Karpas-422 (cell line): ENCODE measurements at regions not wholly inside any gene's neighbourhood (a gene's known extent, or its start where the extent isn't known, plus 50 kb on each side); places are given as distances from the start of the nearest gene placed in this dataset.

Experiments
- DNase-seq: peaks from one replicate; pipeline ENCODE4 v3.0.0-alpha.2; 2015
- H2AFZ ChIP-seq: fragments of 200-600 bp; sonication (generic); 2 replicates; pipeline ENCODE4 v1.6.1; 2014; ENCODE audit warnings: antibody characterized with exemption, low read length, mixed read lengths
- H3K27ac ChIP-seq: fragments of 200-600 bp; sonication (generic); 2 replicates; pipeline ENCODE4 v1.5.1; 2014; ENCODE audit warnings: mild to moderate bottlenecking, low read length, moderate library complexity
- H3K27me3 ChIP-seq: fragments of 200-600 bp; sonication (generic); 2 replicates; pipeline ENCODE4 v1.6.1; 2014; ENCODE audit warnings: low read length, mixed read lengths
- H3K36me3 ChIP-seq: fragments of 200-600 bp; sonication (generic); 2 replicates; pipeline ENCODE4 v1.6.1; 2014; ENCODE audit warnings: low read length, mixed read lengths; ENCODE audit not compliant: insufficient read depth
- H3K4me1 ChIP-seq: fragments of 200-600 bp; sonication (generic); 2 replicates; pipeline ENCODE4 v1.6.1; 2014; ENCODE audit warnings: mild to moderate bottlenecking, low read length, mixed read lengths
- H3K4me2 ChIP-seq: fragments of 200-600 bp; sonication (generic); 2 replicates; pipeline ENCODE4 v1.6.1; 2014; ENCODE audit warnings: low read length, low read depth, mild to moderate bottlenecking; ENCODE audit not compliant: poor library complexity, severe bottlenecking
- H3K4me3 ChIP-seq: fragments of 200-600 bp; sonication (generic); 2 replicates; pipeline ENCODE4 v1.5.1; 2014; ENCODE audit warnings: mild to moderate bottlenecking, antibody characterized with exemption, low read length, mixed read lengths
- H3K79me2 ChIP-seq: fragments of 200-600 bp; sonication (generic); 2 replicates; pipeline ENCODE4 v1.6.1; 2014; ENCODE audit warnings: mild to moderate bottlenecking, low read length, mixed read lengths
- H3K9ac ChIP-seq: fragments of 200-600 bp; sonication (generic); 2 replicates; pipeline ENCODE4 v1.6.0; 2014; ENCODE audit warnings: low read length
- H3K9me2 ChIP-seq: fragments of 200-600 bp; sonication (generic), shearing (Covaris generic); replicated peaks from 2 replicates; pipeline ENCODE4 v1.6.0; 2014; ENCODE audit warnings: mild to moderate bottlenecking, low read length, moderate library complexity; ENCODE audit not compliant: insufficient read depth
- H3K9me3 ChIP-seq: fragments of 300-700, 200-600 bp; sonication (generic); 2 replicates; pipeline ENCODE4 v1.6.1; 2014; ENCODE audit warnings: low read length, mixed read lengths
- H4K20me1 ChIP-seq: fragments of 200-600 bp; sonication (generic); 2 replicates; pipeline ENCODE4 v1.6.1; 2014; ENCODE audit warnings: mild to moderate bottlenecking, antibody characterized with exemption, low read length, low read depth; ENCODE audit not compliant: insufficient read depth

GRCh38 chrX:28085653-28086052, 104.4 kb upstream of the DCAF8L1 start:
- no peak overlapping the region for H2AFZ ChIP-seq
- no peak overlapping the region for H3K4me2 ChIP-seq
- H4K20me1 ChIP-seq: no peaks in the 10 kb centered on the region
- no peak overlapping the region for H3K27ac ChIP-seq
- no peaks in the 10 kb centered on the region for H3K9me2 ChIP-seq
- no peaks in the 10 kb centered on the region for H3K4me1 ChIP-seq
- H3K79me2 ChIP-seq: no peaks in the 10 kb centered on the region
- H3K9ac ChIP-seq: no peak overlapping the region
- no peak overlapping the region for H3K4me3 ChIP-seq
- H3K36me3 ChIP-seq: no peaks in the 10 kb centered on the region
- DNase-seq: no peak
- no peaks in the 10 kb centered on the region for H3K27me3 ChIP-seq
- peaks cover 14% of the 10 kb centered on the region for H3K9me3 ChIP-seq

DNA sequence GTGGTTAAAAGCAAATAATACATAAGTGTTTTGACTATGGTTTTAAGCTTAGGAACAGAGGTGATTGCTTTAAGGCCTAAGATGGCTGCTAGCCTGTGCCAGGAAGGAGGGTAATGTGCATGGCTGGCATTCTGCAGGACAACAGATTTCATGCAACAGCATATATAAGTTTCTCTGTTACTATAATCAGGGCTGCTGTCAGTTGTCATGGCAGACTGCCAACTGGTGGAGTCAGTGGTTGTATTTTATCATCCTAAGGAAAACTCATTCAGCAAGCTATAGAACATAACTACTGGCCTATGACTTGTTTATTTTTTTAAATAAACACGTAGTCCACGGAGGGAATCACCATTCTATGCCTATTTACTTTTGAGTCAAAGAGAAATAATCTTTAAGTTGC, 77.7 kb upstream of the DCAF8L1 start:
- no peaks in the 10 kb centered on the region for H3K36me3 ChIP-seq
- no peak for DNase-seq
- H2AFZ ChIP-seq: no peak overlapping the region
- no peaks in the 10 kb centered on the region for H3K4me1 ChIP-seq
- no peak overlapping the region for H3K27ac ChIP-seq
- no peaks in the 10 kb centered on the region for H3K9me2 ChIP-seq
- H3K9me3 ChIP-seq: peaks cover 12% of the 10 kb centered on the region
- no peak overlapping the region for H3K4me3 ChIP-seq
- no peak overlapping the region for H3K4me2 ChIP-seq
- H4K20me1 ChIP-seq: no peaks in the 10 kb centered on the region
- no peaks in the 10 kb centered on the region for H3K27me3 ChIP-seq
- H3K9ac ChIP-seq: no peak overlapping the region
- H3K79me2 ChIP-seq: no peaks in the 10 kb centered on the region

- no peak overlapping the region for H3K4me3 ChIP-seq
- no peak for DNase-seq
- H3K36me3 ChIP-seq: no peaks in the 10 kb centered on the region
- H3K9ac ChIP-seq: no peak overlapping the region
- H3K9me3 ChIP-seq: peaks cover 30% of the 10 kb centered on the region
- no peak overlapping the region for H3K27ac ChIP-seq
- no peaks in the 10 kb centered on the region for H3K27me3 ChIP-seq
- H3K79me2 ChIP-seq: no peaks in the 10 kb centered on the region
- no peak overlapping the region for H3K4me2 ChIP-seq
- H2AFZ ChIP-seq: no peak overlapping the region
- no peaks in the 10 kb centered on the region for H3K4me1 ChIP-seq
- no peaks in the 10 kb centered on the region for H4K20me1 ChIP-seq
- no peaks in the 10 kb centered on the region for H3K9me2 ChIP-seq
Measured at GRCh38 chrX:28042826-28043564, 61.7 kb upstream of the DCAF8L1 start.

- H3K27ac ChIP-seq: no peak overlapping the region
- no peaks in the 10 kb centered on the region for H4K20me1 ChIP-seq
- no peaks in the 10 kb centered on the region for H3K36me3 ChIP-seq
- no peak overlapping the region for H3K4me2 ChIP-seq
- H3K4me3 ChIP-seq: no peak overlapping the region
- H3K9me2 ChIP-seq: no peaks in the 10 kb centered on the region
- peaks cover 34% of the 10 kb centered on the region for H3K9me3 ChIP-seq
- H3K79me2 ChIP-seq: no peaks in the 10 kb centered on the region
- no peaks in the 10 kb centered on the region for H3K27me3 ChIP-seq
- no peaks in the 10 kb centered on the region for H3K4me1 ChIP-seq
- H3K9ac ChIP-seq: no peak overlapping the region
- no peak overlapping the region for H2AFZ ChIP-seq
- DNase-seq: no peak
Measured at GRCh38 chrX:28042260-28042659, 61.0 kb upstream of the DCAF8L1 start.

DNA sequence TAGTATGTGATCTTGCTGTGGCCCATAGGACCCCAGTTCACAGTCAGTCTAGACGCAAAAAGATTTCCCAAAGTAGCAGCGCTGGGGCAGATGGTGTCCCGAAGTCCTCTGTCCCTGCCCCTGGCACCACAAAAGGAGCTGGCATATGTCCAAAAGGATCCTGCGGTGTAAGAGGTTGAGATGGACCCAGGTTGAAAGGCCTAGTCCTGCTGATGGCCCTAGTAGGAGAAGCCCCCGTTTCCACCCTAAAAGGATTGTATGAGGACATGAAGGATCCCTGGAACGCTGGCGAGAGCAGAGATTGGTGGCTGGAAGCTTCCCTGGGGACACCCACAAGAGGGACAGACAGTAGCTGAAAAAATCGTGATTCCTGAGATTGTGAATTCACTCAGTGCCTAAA, 58.0 kb upstream of the DCAF8L1 start:
- no peak overlapping the region for H3K4me2 ChIP-seq
- H3K4me1 ChIP-seq: no peaks in the 10 kb centered on the region
- H3K4me3 ChIP-seq: no peak overlapping the region
- H3K9me3 ChIP-seq: peaks cover 38% of the 10 kb centered on the region
- H3K9ac ChIP-seq: no peak overlapping the region
- no peaks in the 10 kb centered on the region for H3K27me3 ChIP-seq
- DNase-seq: no peak
- H3K9me2 ChIP-seq: no peaks in the 10 kb centered on the region
- no peaks in the 10 kb centered on the region for H4K20me1 ChIP-seq
- no peaks in the 10 kb centered on the region for H3K36me3 ChIP-seq
- H2AFZ ChIP-seq: no peak overlapping the region
- no peak overlapping the region for H3K27ac ChIP-seq
- H3K79me2 ChIP-seq: no peaks in the 10 kb centered on the region
